ENCODE measurements at regions not wholly inside any gene's neighbourhood (a gene's known extent, or its start where the extent isn't known, plus 50 kb on each side); places are given as distances from the start of the nearest gene placed in this dataset.

DNA sequence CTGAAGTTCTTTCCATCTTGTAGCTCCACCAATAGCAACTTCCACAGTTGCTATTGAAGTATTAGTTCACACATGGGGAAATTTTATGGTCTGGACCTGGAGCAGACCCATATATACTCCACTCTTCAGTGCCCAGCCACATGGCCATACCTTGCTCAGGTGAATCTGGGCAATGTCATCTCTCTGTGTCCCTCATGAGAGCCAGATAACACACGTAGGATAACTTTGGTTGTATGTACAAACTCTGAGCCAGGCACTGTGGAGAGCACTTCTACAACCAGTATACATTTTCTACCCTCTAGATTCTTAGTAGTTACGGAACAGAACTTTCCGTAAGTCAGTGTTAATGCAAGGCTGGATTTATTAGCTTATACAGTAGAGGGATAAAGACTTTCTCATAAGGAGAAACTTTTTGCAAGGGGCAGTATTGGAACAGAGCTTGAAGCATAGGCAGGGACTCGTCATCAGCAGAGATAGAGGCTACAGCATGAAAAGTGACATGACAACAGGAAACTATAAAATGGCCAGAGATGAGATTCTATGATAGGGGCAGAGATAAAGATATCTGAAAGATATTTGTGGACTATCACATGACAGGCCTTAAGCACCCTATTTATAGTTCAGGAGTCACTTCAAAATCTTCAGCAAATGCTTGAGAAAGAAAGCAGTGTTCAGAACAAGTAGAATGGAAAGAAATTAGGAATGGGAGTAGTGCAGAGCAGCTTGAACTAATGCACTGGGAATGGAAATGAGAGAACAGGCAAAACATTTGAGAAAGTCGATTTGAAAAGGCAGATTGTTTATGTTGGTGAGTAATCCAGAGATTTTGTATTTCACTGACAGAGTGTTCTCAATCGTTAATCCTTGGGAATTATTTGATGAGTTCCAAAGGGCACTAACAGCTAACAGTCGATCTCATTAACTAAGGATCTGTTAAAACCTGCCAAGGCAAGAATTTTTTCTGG lies 481.8 kb downstream of the USP25 start:
- Histone ChIP-seq H3K9me3 (no peaks in the 10 kb centered on the region), H3K27me3 (no peaks in the 10 kb centered on the region), H3K4me1 (no peaks in the 10 kb centered on the region), H3K4me3 (no peak overlapping the region), H3K36me3 (no peaks in the 10 kb centered on the region), H3K27ac (peak overlapping the region; percentile 4)
- TF ChIP-seq, protein P1, sequence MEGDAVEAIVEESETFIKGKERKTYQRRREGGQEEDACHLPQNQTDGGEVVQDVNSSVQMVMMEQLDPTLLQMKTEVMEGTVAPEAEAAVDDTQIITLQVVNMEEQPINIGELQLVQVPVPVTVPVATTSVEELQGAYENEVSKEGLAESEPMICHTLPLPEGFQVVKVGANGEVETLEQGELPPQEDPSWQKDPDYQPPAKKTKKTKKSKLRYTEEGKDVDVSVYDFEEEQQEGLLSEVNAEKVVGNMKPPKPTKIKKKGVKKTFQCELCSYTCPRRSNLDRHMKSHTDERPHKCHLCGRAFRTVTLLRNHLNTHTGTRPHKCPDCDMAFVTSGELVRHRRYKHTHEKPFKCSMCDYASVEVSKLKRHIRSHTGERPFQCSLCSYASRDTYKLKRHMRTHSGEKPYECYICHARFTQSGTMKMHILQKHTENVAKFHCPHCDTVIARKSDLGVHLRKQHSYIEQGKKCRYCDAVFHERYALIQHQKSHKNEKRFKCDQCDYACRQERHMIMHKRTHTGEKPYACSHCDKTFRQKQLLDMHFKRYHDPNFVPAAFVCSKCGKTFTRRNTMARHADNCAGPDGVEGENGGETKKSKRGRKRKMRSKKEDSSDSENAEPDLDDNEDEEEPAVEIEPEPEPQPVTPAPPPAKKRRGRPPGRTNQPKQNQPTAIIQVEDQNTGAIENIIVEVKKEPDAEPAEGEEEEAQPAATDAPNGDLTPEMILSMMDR (IDR thresholded peaks at IDR 0.05) = no peak
- no peak for DNase-seq
- intact Hi-C loops (cut with DNase I) = no loop called here
- no peak for ATAC-seq

DNA sequence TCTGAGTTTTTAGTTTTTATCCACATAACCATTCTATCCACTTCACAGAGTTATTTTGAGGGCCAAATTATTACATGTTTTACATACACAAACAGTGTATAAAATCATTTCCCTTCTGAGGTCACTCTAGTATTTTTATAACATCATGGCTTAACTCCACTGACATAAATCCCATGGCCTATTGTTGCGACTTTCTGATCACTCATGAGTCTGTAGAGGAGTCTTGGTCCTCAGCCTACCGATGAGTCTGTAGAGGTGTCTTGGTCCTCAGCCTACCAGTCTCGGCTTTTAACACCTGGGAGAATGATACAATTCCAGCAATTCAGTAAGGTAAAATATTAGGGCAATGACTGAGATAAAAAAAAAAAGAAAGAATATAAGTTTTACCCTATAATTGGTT lies 483.7 kb downstream of the USP25 start:
- intact Hi-C loops (cut with DNase I) = no loop called here
- Histone ChIP-seq H3K36me3 (no peaks in the 10 kb centered on the region), H3K27me3 (no peaks in the 10 kb centered on the region), H3K27ac (no peak overlapping the region), H3K4me3 (no peak overlapping the region), H3K4me1 (no peaks in the 10 kb centered on the region), H3K9me3 (no peaks in the 10 kb centered on the region)
- TF ChIP-seq, protein P1 (IDR thresholded peaks at IDR 0.05) = no peak
- ATAC-seq = no peak
- DNase-seq = no peak

DNA sequence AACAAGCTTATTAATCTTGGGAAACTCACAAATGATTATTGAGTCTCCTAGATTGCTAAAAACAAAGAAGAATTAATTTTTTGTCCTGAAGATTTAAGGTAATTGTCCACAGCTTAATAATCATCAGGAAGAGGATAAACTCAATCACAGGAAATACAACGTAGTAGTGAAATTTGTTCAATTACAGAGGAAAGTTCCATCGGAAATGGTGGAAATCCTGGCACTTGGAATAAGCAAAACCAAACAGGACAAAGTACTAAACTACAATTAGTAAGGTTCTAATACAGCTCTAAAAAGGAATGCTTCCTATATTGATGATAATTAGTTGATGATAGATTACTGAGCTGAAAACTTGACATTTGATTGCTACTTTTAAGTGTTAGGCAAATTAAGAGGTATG lies 485.4 kb downstream of the USP25 start:
- H3K27ac ChIP-seq = no peak overlapping the region
- ATAC-seq (no peak), DNase-seq (no peak)
- H3K27me3 ChIP-seq = no peaks in the 10 kb centered on the region
- TF ChIP-seq, protein P1 (IDR thresholded peaks at IDR 0.05) = no peak
- intact Hi-C loops (cut with DNase I) = no loop called here
- no peaks in the 10 kb centered on the region for H3K36me3 ChIP-seq
- no peak overlapping the region for H3K4me3 ChIP-seq
- no peaks in the 10 kb centered on the region for H3K4me1 ChIP-seq
- H3K9me3 ChIP-seq = no peaks in the 10 kb centered on the region

DNA sequence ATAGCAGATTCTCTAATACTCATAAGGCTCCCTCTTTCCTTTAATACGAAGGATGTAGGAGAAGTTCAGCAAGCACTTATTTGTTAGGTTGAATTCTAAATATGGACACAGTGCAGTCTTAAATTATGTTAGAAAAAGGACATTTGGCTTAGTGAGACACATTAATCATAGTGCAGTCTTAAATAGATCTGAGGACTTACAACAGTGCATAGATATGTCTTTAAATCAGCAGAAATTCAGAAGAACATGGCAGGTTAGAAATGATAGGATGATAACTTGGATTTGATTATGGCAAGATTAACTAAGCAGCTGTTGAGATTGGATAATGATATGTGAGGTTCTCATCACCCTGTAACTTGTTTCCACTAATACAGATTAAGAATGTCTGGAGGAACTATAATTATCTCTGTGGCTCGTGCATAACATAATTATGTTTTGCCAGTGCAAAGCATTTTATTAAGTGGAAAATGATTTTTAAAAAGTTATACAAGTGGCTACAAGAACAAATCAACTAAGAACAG lies 485.9 kb downstream of the USP25 start:
- no peak overlapping the region for H3K4me3 ChIP-seq
- no peaks in the 10 kb centered on the region for H3K27me3 ChIP-seq
- H3K9me3 ChIP-seq = no peaks in the 10 kb centered on the region
- DNase-seq (no peak), ATAC-seq (no peak)
- no peaks in the 10 kb centered on the region for H3K36me3 ChIP-seq
- TF ChIP-seq, protein P1 (IDR thresholded peaks at IDR 0.05) = no peak
- H3K27ac ChIP-seq = no peak overlapping the region
- H3K4me1 ChIP-seq = no peaks in the 10 kb centered on the region
- intact Hi-C loops (cut with DNase I) = no loop called here

DNA sequence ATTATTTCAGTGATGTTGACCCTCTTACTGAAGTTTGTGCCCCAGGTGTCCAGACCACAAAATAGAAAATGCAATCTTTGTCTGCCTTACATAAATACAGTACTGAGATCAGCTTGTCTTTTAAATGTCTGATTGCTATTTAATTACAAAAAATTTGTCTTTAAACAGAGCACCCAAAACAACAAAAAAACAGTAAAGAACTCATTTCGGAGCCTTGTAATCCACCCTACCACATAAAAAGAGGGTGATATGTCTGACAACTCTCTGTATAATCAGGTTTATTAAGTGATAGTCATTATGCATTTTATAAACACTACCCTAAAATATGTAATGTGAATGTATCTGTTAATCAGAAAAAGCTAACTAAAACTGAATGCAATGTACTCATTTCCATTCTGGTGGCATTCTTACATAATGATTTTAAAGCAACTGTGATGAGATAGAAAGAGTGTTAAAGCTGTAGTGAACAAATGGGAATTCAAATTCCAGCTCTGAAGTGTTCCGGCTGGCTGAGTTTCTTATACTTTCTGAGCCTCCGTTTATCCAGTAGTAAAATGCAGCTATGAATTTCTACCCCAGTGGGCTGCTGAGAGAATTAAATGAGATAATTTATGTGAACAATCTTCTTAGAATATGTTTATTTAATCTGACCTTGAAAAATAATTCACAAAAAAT lies 486.6 kb downstream of the USP25 start:
- Histone ChIP-seq H3K27me3 (no peaks in the 10 kb centered on the region), H3K4me3 (no peak overlapping the region), H3K27ac (no peak overlapping the region), H3K4me1 (no peaks in the 10 kb centered on the region), H3K9me3 (no peaks in the 10 kb centered on the region), H3K36me3 (no peaks in the 10 kb centered on the region)
- intact Hi-C loops (cut with DNase I) = no loop called here
- DNase-seq = no peak
- TF ChIP-seq, protein P1 (IDR thresholded peaks at IDR 0.05) = no peak
- no peak for ATAC-seq
